Ishikawa (cell line): ENCODE measurements at regions not wholly inside any gene's neighbourhood (a gene's known extent, or its start where the extent isn't known, plus 50 kb on each side); places are given as distances from the start of the nearest gene placed in this dataset.

Experiments used
- CEBPB ChIP-seq: IDR thresholded peaks from 2 replicates; pipeline ENCODE4 v1.6.1; 2012
- CREB1 ChIP-seq: IDR thresholded peaks from 2 replicates; pipeline ENCODE4 v1.6.1; 2012; ENCODE audit warnings: low read depth
- EGR1 ChIP-seq: IDR thresholded peaks from 2 replicates; pipeline ENCODE4 v1.6.1; 2012
- EP300 ChIP-seq: IDR thresholded peaks from 2 replicates; pipeline ENCODE4 v1.6.1; 2012; ENCODE audit warnings: borderline replicate concordance
- FOXM1 ChIP-seq: IDR thresholded peaks from 2 replicates; pipeline ENCODE4 v1.6.1; 2012; ENCODE audit warnings: low read depth, borderline replicate concordance
- MAX ChIP-seq: IDR thresholded peaks from 2 replicates; pipeline ENCODE4 v1.6.1; 2012
- NFIC ChIP-seq: IDR thresholded peaks from 2 replicates; pipeline ENCODE4 v1.6.1; 2012
- RAD21 ChIP-seq: IDR thresholded peaks from 2 replicates; pipeline ENCODE4 v1.6.1; 2012; ENCODE audit warnings: low read depth
- REST ChIP-seq: IDR thresholded peaks from 2 replicates; pipeline ENCODE4 v1.6.1; 2012; ENCODE audit warnings: low read depth, mild to moderate bottlenecking
- TAF1 ChIP-seq: IDR thresholded peaks from 2 replicates; pipeline ENCODE4 v1.6.1; 2012; ENCODE audit warnings: low read depth, mild to moderate bottlenecking
- TCF12 ChIP-seq: IDR thresholded peaks from 2 replicates; pipeline ENCODE4 v1.6.1; 2012; ENCODE audit warnings: low read depth
- TEAD4 ChIP-seq: IDR thresholded peaks from 2 replicates; pipeline ENCODE4 v1.6.1; 2012
- USF1 ChIP-seq: IDR thresholded peaks from 2 replicates; pipeline ENCODE4 v1.6.1; 2012
- YY1 ChIP-seq: IDR thresholded peaks from 2 replicates; pipeline ENCODE4 v1.6.1; 2012; ENCODE audit warnings: low read depth
- ZBTB7A ChIP-seq: IDR thresholded peaks from 2 replicates; pipeline ENCODE4 v1.6.1; 2012; ENCODE audit warnings: low read depth

- TF ChIP-seq REST, result no peak
- TF ChIP-seq RAD21, result no peak; the same call in 1 of the 2 replicates
- no peak for TF ChIP-seq TAF1
- TF ChIP-seq TEAD4, result no peak
- TF ChIP-seq USF1, result no peak
- TF ChIP-seq EP300, result no peak
- no peak for TF ChIP-seq YY1
- TF ChIP-seq NFIC, result no peak
- TF ChIP-seq FOXM1, result no peak
- no peak for TF ChIP-seq EGR1
- TF ChIP-seq CEBPB, result no peak
- TF ChIP-seq CREB1, result no peak
- no peak for TF ChIP-seq TCF12
- no peak for TF ChIP-seq MAX
- TF ChIP-seq ZBTB7A, result no peak
Observed at GRCh38 chr13:100848304-100848703, 173.7 kb upstream of the TMTC4 start.

- TF ChIP-seq ZBTB7A, result no peak
- TF ChIP-seq TAF1, result no peak
- no peak for TF ChIP-seq NFIC
- TF ChIP-seq TCF12, result no peak
- no peak for TF ChIP-seq FOXM1
- no peak for TF ChIP-seq YY1
- no peak for TF ChIP-seq USF1
- TF ChIP-seq MAX, result no peak
- no peak for TF ChIP-seq RAD21
- no peak for TF ChIP-seq EGR1
- TF ChIP-seq REST, result no peak
- TF ChIP-seq CEBPB, result no peak
- TF ChIP-seq CREB1, result no peak
- TF ChIP-seq EP300, result no peak
- no peak for TF ChIP-seq TEAD4
Observed at GRCh38 chr13:100845128-100845757, 170.6 kb upstream of the TMTC4 start.

GRCh38 chr13:100842136-100842535, 167.5 kb upstream of the TMTC4 start:
- no peak for TF ChIP-seq USF1
- TF ChIP-seq ZBTB7A, result no peak
- TF ChIP-seq FOXM1, result no peak
- TF ChIP-seq REST, result no peak
- no peak for TF ChIP-seq TAF1
- no peak for TF ChIP-seq TEAD4
- TF ChIP-seq EP300, result no peak
- TF ChIP-seq TCF12, result no peak
- no peak for TF ChIP-seq CEBPB
- no peak for TF ChIP-seq EGR1
- TF ChIP-seq RAD21, result no peak
- no peak for TF ChIP-seq CREB1
- no peak for TF ChIP-seq MAX

GRCh38 chr13:100838387-100838786, 163.8 kb upstream of the TMTC4 start:
- no peak for TF ChIP-seq ZBTB7A
- TF ChIP-seq EGR1, result no peak
- TF ChIP-seq EP300, result no peak
- TF ChIP-seq TCF12, result no peak
- no peak for TF ChIP-seq MAX
- no peak for TF ChIP-seq YY1
